ENCODE measurements at regions not wholly inside any gene's neighbourhood (a gene's known extent, or its start where the extent isn't known, plus 50 kb on each side); places are given as distances from the start of the nearest gene placed in this dataset.

DNA sequence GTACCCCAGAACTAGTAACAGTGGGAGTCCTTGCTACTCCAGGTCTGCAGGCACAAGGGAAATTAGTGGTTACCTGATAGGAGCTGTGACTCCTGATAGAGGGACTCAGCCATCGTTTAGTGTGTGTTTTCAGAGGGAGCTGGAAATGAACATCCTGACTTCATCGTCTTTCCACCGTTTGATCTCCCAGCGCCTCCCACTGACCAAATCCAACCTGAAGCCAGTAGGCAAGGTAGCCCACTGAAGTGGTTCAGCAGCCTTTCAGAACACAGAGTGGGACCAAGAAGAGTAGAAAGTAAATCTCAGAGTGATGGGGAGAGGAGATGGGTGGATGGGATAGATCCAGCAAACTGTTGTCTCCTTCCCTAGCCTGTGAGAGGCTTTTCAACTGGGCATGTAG lies 385.9 kb downstream of the INSC start:
- Histone ChIP-seq H3K4me3 (ENCODE audit: low read depth, low read length) (no peak overlapping the region), H3K36me3 (no peaks in the 10 kb centered on the region), H3K4me1 (no peaks in the 10 kb centered on the region), H3K27me3 (no peaks in the 10 kb centered on the region), H3K9me3 (no peaks in the 10 kb centered on the region)
- DNase-seq: no peak
- TF ChIP-seq, protein P1, sequence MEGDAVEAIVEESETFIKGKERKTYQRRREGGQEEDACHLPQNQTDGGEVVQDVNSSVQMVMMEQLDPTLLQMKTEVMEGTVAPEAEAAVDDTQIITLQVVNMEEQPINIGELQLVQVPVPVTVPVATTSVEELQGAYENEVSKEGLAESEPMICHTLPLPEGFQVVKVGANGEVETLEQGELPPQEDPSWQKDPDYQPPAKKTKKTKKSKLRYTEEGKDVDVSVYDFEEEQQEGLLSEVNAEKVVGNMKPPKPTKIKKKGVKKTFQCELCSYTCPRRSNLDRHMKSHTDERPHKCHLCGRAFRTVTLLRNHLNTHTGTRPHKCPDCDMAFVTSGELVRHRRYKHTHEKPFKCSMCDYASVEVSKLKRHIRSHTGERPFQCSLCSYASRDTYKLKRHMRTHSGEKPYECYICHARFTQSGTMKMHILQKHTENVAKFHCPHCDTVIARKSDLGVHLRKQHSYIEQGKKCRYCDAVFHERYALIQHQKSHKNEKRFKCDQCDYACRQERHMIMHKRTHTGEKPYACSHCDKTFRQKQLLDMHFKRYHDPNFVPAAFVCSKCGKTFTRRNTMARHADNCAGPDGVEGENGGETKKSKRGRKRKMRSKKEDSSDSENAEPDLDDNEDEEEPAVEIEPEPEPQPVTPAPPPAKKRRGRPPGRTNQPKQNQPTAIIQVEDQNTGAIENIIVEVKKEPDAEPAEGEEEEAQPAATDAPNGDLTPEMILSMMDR (IDR thresholded peaks at IDR 0.05; ENCODE audit: low read depth, low read length): no peak

DNA sequence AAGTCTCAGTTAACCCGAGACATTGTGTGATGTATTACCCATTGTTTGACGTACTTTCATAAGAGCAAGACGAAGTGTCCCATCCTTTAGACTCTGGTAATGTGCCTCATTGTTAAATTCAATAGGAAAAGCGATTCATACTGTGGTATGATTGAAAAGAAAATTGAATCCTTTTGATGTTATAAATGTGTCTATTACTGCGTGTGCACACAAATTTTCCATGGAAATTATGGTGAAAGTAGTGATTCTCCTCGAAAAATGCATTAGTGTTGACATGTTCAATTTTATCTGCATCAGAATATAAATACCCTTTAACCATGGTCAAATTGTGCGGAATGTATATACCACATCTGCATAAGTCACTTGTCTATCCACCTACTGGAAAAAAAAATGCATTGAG lies 386.8 kb downstream of the INSC start:
- TF ChIP-seq, protein P1 (IDR thresholded peaks at IDR 0.05; ENCODE audit: low read depth, low read length): no peak
- no peaks in the 10 kb centered on the region for H3K4me1 ChIP-seq
- no peaks in the 10 kb centered on the region for H3K27me3 ChIP-seq
- DNase-seq: no peak
- H3K36me3 ChIP-seq: no peaks in the 10 kb centered on the region
- no peak overlapping the region for H3K4me3 ChIP-seq (ENCODE audit: low read depth, low read length)
- no peaks in the 10 kb centered on the region for H3K9me3 ChIP-seq

DNA sequence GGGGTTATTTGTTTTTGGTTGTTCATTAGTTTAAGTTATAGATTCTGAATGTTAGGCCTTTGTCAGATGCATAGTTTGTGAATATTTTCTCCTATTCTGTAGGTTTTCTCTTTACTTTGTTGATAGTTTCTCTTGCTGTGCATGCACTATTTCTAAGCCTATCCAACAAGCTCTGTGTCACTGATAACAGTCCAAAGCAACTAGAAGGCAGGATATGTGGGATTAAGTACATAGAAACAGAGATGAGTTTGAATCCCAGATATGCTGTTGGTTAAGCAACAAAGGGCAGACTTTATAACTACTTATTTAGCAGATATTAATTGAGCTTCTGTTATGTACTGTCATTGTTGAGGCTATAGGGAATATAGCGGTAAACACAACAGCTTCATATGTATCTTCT lies 390.4 kb downstream of the INSC start:
- no peaks in the 10 kb centered on the region for H3K27me3 ChIP-seq
- no peaks in the 10 kb centered on the region for H3K4me1 ChIP-seq
- no peak overlapping the region for H3K4me3 ChIP-seq (ENCODE audit: low read depth, low read length)
- H3K36me3 ChIP-seq: no peaks in the 10 kb centered on the region
- no peak for DNase-seq
- no peaks in the 10 kb centered on the region for H3K9me3 ChIP-seq
- TF ChIP-seq, protein P1 (IDR thresholded peaks at IDR 0.05; ENCODE audit: low read depth, low read length): no peak

DNA sequence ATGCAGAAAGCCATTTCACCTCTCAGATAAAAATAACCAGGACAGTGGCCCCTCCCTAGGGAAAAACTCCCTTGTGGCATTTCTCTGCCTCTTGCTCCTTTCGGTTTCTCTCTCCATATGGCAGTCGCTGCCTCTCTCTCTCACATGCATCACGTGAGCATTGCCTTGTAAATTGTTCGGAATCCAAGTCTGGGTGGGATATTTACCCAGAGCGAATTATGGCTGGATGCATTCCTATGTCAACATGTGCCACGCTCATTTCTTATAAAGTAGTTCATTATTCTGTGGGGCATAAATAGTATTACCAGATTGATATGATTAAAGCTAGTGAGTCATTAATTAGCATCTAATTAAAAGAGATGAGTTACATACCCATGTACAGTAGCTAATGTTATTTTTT lies 392.9 kb downstream of the INSC start:
- peak overlapping the region; percentile 20; the same call in 1 of the 2 replicates for H3K4me3 ChIP-seq (ENCODE audit: low read depth, low read length)
- H3K36me3 ChIP-seq: no peaks in the 10 kb centered on the region
- H3K9me3 ChIP-seq: no peaks in the 10 kb centered on the region
- DNase-seq: peak; percentile 12
- no peaks in the 10 kb centered on the region for H3K4me1 ChIP-seq
- TF ChIP-seq, protein P1 (IDR thresholded peaks at IDR 0.05; ENCODE audit: low read depth, low read length): no peak
- no peaks in the 10 kb centered on the region for H3K27me3 ChIP-seq

DNA sequence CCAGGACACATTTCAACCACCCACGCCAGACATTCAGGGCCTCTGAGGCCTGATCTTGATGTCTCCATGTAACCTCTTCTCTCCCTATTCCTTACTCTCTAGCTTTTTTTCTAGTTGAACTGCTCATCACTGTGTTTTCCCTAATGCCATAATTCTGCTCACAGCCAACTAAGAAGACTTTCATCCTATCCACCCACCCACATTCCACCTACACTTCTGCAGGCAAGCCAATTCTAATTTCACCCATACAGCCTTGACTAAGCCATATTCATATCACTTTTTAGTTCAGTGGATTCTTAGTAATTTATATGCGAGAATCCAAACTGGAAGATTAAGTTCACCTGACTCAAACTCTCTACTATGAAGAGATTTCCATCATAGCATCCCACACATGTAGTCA lies 394.4 kb downstream of the INSC start:
- TF ChIP-seq, protein P1 (IDR thresholded peaks at IDR 0.05; ENCODE audit: low read depth, low read length): no peak
- H3K27me3 ChIP-seq: no peaks in the 10 kb centered on the region
- H3K9me3 ChIP-seq: no peaks in the 10 kb centered on the region
- no peaks in the 10 kb centered on the region for H3K36me3 ChIP-seq
- no peak overlapping the region for H3K4me3 ChIP-seq (ENCODE audit: low read depth, low read length)
- no peak for DNase-seq
- no peaks in the 10 kb centered on the region for H3K4me1 ChIP-seq

DNA sequence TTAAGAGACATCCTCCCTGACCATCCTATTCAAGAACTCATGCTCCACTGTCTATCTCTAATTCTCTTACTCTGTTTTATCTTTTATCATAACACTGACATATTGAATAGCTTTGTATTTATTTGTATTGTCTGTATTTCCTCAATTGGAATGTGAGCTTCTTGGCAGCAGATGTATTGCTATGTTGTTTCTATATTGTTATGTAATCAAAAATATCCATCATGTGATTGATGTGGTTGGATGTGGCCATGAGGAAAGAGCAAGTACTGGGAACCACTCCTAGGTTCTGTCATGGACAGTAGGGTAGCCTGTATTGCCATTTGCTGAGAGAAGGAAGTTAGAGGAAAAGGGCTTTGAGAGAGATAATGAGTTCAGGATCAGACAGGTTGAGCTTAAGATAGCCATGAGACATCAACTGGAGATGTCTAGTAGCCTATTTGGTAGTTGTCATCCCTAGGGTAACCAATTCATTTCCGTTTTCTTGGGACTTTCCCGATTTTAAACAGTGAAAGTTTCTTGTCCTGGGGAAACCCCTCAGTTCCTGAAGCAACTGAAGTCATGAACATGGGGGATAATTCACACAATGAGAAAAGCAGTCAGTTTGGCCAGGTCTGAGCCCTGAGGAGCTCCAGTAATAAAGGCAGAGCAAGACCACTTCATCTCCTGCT lies 404.5 kb downstream of the INSC start:
- no peaks in the 10 kb centered on the region for H3K36me3 ChIP-seq
- H3K9me3 ChIP-seq: no peaks in the 10 kb centered on the region
- TF ChIP-seq, protein P1 (IDR thresholded peaks at IDR 0.05; ENCODE audit: low read depth, low read length): no peak
- no peak for DNase-seq
- H3K27me3 ChIP-seq: no peaks in the 10 kb centered on the region
- no peak overlapping the region for H3K4me3 ChIP-seq (ENCODE audit: low read depth, low read length)
- no peaks in the 10 kb centered on the region for H3K4me1 ChIP-seq

All from BE2C (cell line).